Choroid plexus epithelial cell (primary cell): ENCODE measurements at regions not wholly inside any gene's neighbourhood (a gene's known extent, or its start where the extent isn't known, plus 50 kb on each side); places are given as distances from the start of the nearest gene placed in this dataset.

Source experiments
- DNase-seq: peaks from one replicate; pipeline ENCODE4 v3.0.0-alpha.2; 2010; ENCODE audit warnings: low read depth
- H3K4me3 ChIP-seq: 2 replicates; pipeline ENCODE4 v1.5.1; 2011; ENCODE audit warnings: low read depth, mild to moderate bottlenecking, control low read depth, low read length, moderate library complexity
- CTCF ChIP-seq: conservative IDR thresholded peaks from 2 replicates; pipeline ENCODE4 v1.5.1; 2011; ENCODE audit warnings: low read depth, mild to moderate bottlenecking, control low read depth, inconsistent platforms, low read length, moderate library complexity

- no peak for TF ChIP-seq CTCF
- H3K4me3 ChIP-seq = no peak overlapping the region
- no peak for DNase-seq
Measured at GRCh38 chr22:44578516-44579230, 80.6 kb upstream of the RTL6 start.

GRCh38 chr22:44578110-44578457 lies 80.1 kb upstream of the RTL6 start:
- DNase-seq = no peak
- no peak for TF ChIP-seq CTCF
- no peak overlapping the region for H3K4me3 ChIP-seq

GRCh38 chr22:44577391-44578109 lies 79.5 kb upstream of the RTL6 start:
- no peak for DNase-seq
- no peak for TF ChIP-seq CTCF
- no peak overlapping the region for H3K4me3 ChIP-seq

GRCh38 chr22:44576311-44577260 lies 78.6 kb upstream of the RTL6 start:
- no peak for DNase-seq
- no peak overlapping the region for H3K4me3 ChIP-seq
- TF ChIP-seq CTCF = no peak

GRCh38 chr22:44575381-44576268 lies 77.6 kb upstream of the RTL6 start:
- no peak overlapping the region for H3K4me3 ChIP-seq
- TF ChIP-seq CTCF = no peak
- DNase-seq = no peak
